IPS-15b (cell line): ENCODE measurements at regions not wholly inside any gene's neighbourhood (a gene's known extent, or its start where the extent isn't known, plus 50 kb on each side); places are given as distances from the start of the nearest gene placed in this dataset.

Source experiments
- H3K27me3 ChIP-seq: one replicate; pipeline ENCODE4 v1.6.1; 2013; ENCODE audit warnings: low read length; ENCODE audit not compliant: control insufficient read depth, insufficient read depth
- H3K36me3 ChIP-seq: one replicate; pipeline ENCODE4 v1.6.1; 2013; ENCODE audit warnings: low read length; ENCODE audit not compliant: control insufficient read depth, insufficient read depth
- H3K4me1 ChIP-seq: one replicate; pipeline ENCODE4 v1.6.1; 2013; ENCODE audit warnings: mild to moderate bottlenecking, low read length; ENCODE audit not compliant: control insufficient read depth, insufficient read depth
- H3K4me3 ChIP-seq: one replicate; pipeline ENCODE4 v1.5.1; 2013; ENCODE audit warnings: low read depth, low read length
- H3K9ac ChIP-seq: one replicate; pipeline ENCODE4 v1.6.1; 2013; ENCODE audit warnings: low read depth, mild to moderate bottlenecking, low read length
- H3K9me3 ChIP-seq: one replicate; pipeline ENCODE4 v1.6.1; 2013; ENCODE audit warnings: mild to moderate bottlenecking, low read length; ENCODE audit not compliant: control insufficient read depth, insufficient read depth

- no peaks in the 10 kb centered on the region for H3K4me1 ChIP-seq
- H3K27me3 ChIP-seq, result no peaks in the 10 kb centered on the region
- no peak overlapping the region for H3K4me3 ChIP-seq
- H3K36me3 ChIP-seq, result no peaks in the 10 kb centered on the region
- no peak overlapping the region for H3K9ac ChIP-seq
- no peaks in the 10 kb centered on the region for H3K9me3 ChIP-seq
Measured at GRCh38 chr4:14952352-14952751, 49.9 kb upstream of the CPEB2 start.
